ENCODE measurements at regions not wholly inside any gene's neighbourhood (a gene's known extent, or its start where the extent isn't known, plus 50 kb on each side); places are given as distances from the start of the nearest gene placed in this dataset.

- H3K4me3 ChIP-seq (ENCODE audit: low read length in 2 of 2), result no peak overlapping the region
- no peak overlapping the region for H3K27ac ChIP-seq (ENCODE audit: low read depth in 1 of 2, low read length in 1 of 2)
- 98% methylated on average over 3 of the region's 3 CpGs for WGBS
- H3K36me3 ChIP-seq (ENCODE audit: control insufficient read depth in 2 of 2, insufficient read depth in 2 of 2, low read length in 1 of 2), result no peaks in the 10 kb centered on the region
- peaks cover 0 to 3% of the 10 kb centered on the region in 2 donors for H3K27me3 ChIP-seq (ENCODE audit: control insufficient read depth in 2 of 2, insufficient read depth in 1 of 2, low read length in 1 of 2)
- DNase-seq (ENCODE audit: low read depth in 6 of 9, low spot score in 9 of 9), result no peak
- peaks cover 6 to 9% of the 10 kb centered on the region in 2 donors for H3K4me1 ChIP-seq (ENCODE audit: control insufficient read depth in 2 of 2, insufficient read depth in 2 of 2, low read length in 2 of 2)
- peaks cover 0 to 3% of the 10 kb centered on the region in 2 donors for H3K9me3 ChIP-seq (ENCODE audit: control insufficient read depth in 2 of 2, insufficient read depth in 1 of 2, low read length in 1 of 2)
Observed at GRCh38 chr14:89036371-89036770, 211.9 kb downstream of the TTC8 start.

GRCh38 chr14:89037065-89037464 is 212.6 kb downstream of the TTC8 start:
- no peaks in the 10 kb centered on the region for H3K36me3 ChIP-seq (ENCODE audit: control insufficient read depth in 2 of 2, insufficient read depth in 2 of 2, low read length in 1 of 2)
- peaks cover 6 to 9% of the 10 kb centered on the region in 2 donors for H3K4me1 ChIP-seq (ENCODE audit: control insufficient read depth in 2 of 2, insufficient read depth in 2 of 2, low read length in 2 of 2)
- peaks cover 0 to 3% of the 10 kb centered on the region in 2 donors for H3K9me3 ChIP-seq (ENCODE audit: control insufficient read depth in 2 of 2, insufficient read depth in 1 of 2, low read length in 1 of 2)
- DNase-seq (ENCODE audit: low read depth in 6 of 9, low spot score in 9 of 9), result no peak
- no peak overlapping the region for H3K27ac ChIP-seq (ENCODE audit: low read depth in 1 of 2, low read length in 1 of 2)
- no peak overlapping the region for H3K4me3 ChIP-seq (ENCODE audit: low read length in 2 of 2)
- peaks cover 0 to 3% of the 10 kb centered on the region in 2 donors for H3K27me3 ChIP-seq (ENCODE audit: control insufficient read depth in 2 of 2, insufficient read depth in 1 of 2, low read length in 1 of 2)
- WGBS, result 98% methylated on average over 3 of the region's 3 CpGs

GRCh38 chr14:89040080-89040459 is 215.6 kb downstream of the TTC8 start:
- Histone ChIP-seq H3K27me3 (ENCODE audit: control insufficient read depth in 2 of 2, insufficient read depth in 1 of 2, low read length in 1 of 2) (peaks cover 0 to 3% of the 10 kb centered on the region in 2 donors), H3K36me3 (ENCODE audit: control insufficient read depth in 2 of 2, insufficient read depth in 2 of 2, low read length in 1 of 2) (no peaks in the 10 kb centered on the region), H3K4me3 (ENCODE audit: low read length in 2 of 2) (no peak overlapping the region), H3K27ac (ENCODE audit: low read depth in 1 of 2, low read length in 1 of 2) (no peak overlapping the region), H3K4me1 (ENCODE audit: control insufficient read depth in 2 of 2, insufficient read depth in 2 of 2, low read length in 2 of 2) (peaks cover 6 to 9% of the 10 kb centered on the region in 2 donors), H3K9me3 (ENCODE audit: control insufficient read depth in 2 of 2, insufficient read depth in 1 of 2, low read length in 1 of 2) (peaks cover 0 to 3% of the 10 kb centered on the region in 2 donors)
- no peak for DNase-seq (ENCODE audit: low read depth in 6 of 9, low spot score in 9 of 9)
- WGBS, result 44% methylated on average over 6 of the region's 6 CpGs

- 8% methylated on average over 31 of the region's 31 CpGs for WGBS
- Histone ChIP-seq H3K27ac (ENCODE audit: low read depth in 1 of 2, low read length in 1 of 2) (peak overlapping the region; percentile 59 to 69), H3K27me3 (ENCODE audit: control insufficient read depth in 2 of 2, insufficient read depth in 1 of 2, low read length in 1 of 2) (peaks cover 0 to 3% of the 10 kb centered on the region in 2 donors), H3K4me1 (ENCODE audit: control insufficient read depth in 2 of 2, insufficient read depth in 2 of 2, low read length in 2 of 2) (peaks cover 6 to 9% of the 10 kb centered on the region in 2 donors), H3K9me3 (ENCODE audit: control insufficient read depth in 2 of 2, insufficient read depth in 1 of 2, low read length in 1 of 2) (peaks cover 0 to 3% of the 10 kb centered on the region in 2 donors), H3K4me3 (ENCODE audit: low read length in 2 of 2) (peak overlapping the region; percentile 32 to 39), H3K36me3 (ENCODE audit: control insufficient read depth in 2 of 2, insufficient read depth in 2 of 2, low read length in 1 of 2) (no peaks in the 10 kb centered on the region)
- DNase-seq (ENCODE audit: low read depth in 6 of 9, low spot score in 9 of 9), result peak; percentile 37 to 81 (median 65)
Observed at GRCh38 chr14:89040460-89041256, 216.2 kb downstream of the TTC8 start.

- peak in 1 of 9 donors; percentile 27 for DNase-seq (ENCODE audit: low read depth in 6 of 9, low spot score in 9 of 9)
- peaks cover 0 to 3% of the 10 kb centered on the region in 2 donors for H3K9me3 ChIP-seq (ENCODE audit: control insufficient read depth in 2 of 2, insufficient read depth in 1 of 2, low read length in 1 of 2)
- H3K4me1 ChIP-seq (ENCODE audit: control insufficient read depth in 2 of 2, insufficient read depth in 2 of 2, low read length in 2 of 2), result peaks cover 6 to 9% of the 10 kb centered on the region in 2 donors
- H3K4me3 ChIP-seq (ENCODE audit: low read length in 2 of 2), result no peak overlapping the region
- H3K27me3 ChIP-seq (ENCODE audit: control insufficient read depth in 2 of 2, insufficient read depth in 1 of 2, low read length in 1 of 2), result peaks cover 0 to 3% of the 10 kb centered on the region in 2 donors
- no peaks in the 10 kb centered on the region for H3K36me3 ChIP-seq (ENCODE audit: control insufficient read depth in 2 of 2, insufficient read depth in 2 of 2, low read length in 1 of 2)
- 28% methylated on average over 8 of the region's 8 CpGs for WGBS
- no peak overlapping the region for H3K27ac ChIP-seq (ENCODE audit: low read depth in 1 of 2, low read length in 1 of 2)
Observed at GRCh38 chr14:89041257-89041582, 216.8 kb downstream of the TTC8 start.

GRCh38 chr14:89042021-89042420 is 217.6 kb downstream of the TTC8 start:
- WGBS, result 100% methylated on average over 1 of the region's 1 CpG
- Histone ChIP-seq H3K9me3 (ENCODE audit: control insufficient read depth in 2 of 2, insufficient read depth in 1 of 2, low read length in 1 of 2) (peaks cover 0 to 3% of the 10 kb centered on the region in 2 donors), H3K27me3 (ENCODE audit: control insufficient read depth in 2 of 2, insufficient read depth in 1 of 2, low read length in 1 of 2) (peaks cover 0 to 3% of the 10 kb centered on the region in 2 donors), H3K27ac (ENCODE audit: low read depth in 1 of 2, low read length in 1 of 2) (no peak overlapping the region), H3K36me3 (ENCODE audit: control insufficient read depth in 2 of 2, insufficient read depth in 2 of 2, low read length in 1 of 2) (no peaks in the 10 kb centered on the region), H3K4me3 (ENCODE audit: low read length in 2 of 2) (no peak overlapping the region), H3K4me1 (ENCODE audit: control insufficient read depth in 2 of 2, insufficient read depth in 2 of 2, low read length in 2 of 2) (peaks cover 6 to 9% of the 10 kb centered on the region in 2 donors)
- DNase-seq (ENCODE audit: low read depth in 6 of 9, low spot score in 9 of 9), result no peak

- 98% methylated on average over 5 of the region's 5 CpGs for WGBS
- Histone ChIP-seq H3K4me3 (ENCODE audit: low read length in 2 of 2) (no peak overlapping the region), H3K27me3 (ENCODE audit: control insufficient read depth in 2 of 2, insufficient read depth in 1 of 2, low read length in 1 of 2) (no peaks in the 10 kb centered on the region), H3K9me3 (ENCODE audit: control insufficient read depth in 2 of 2, insufficient read depth in 1 of 2, low read length in 1 of 2) (peaks cover 0 to 3% of the 10 kb centered on the region in 2 donors), H3K4me1 (ENCODE audit: control insufficient read depth in 2 of 2, insufficient read depth in 2 of 2, low read length in 2 of 2) (no peaks in the 10 kb centered on the region), H3K27ac (ENCODE audit: low read depth in 1 of 2, low read length in 1 of 2) (no peak overlapping the region), H3K36me3 (ENCODE audit: control insufficient read depth in 2 of 2, insufficient read depth in 2 of 2, low read length in 1 of 2) (no peaks in the 10 kb centered on the region)
- DNase-seq (ENCODE audit: low read depth in 6 of 9, low spot score in 9 of 9), result no peak
Observed at GRCh38 chr14:89053303-89053702, 228.9 kb downstream of the TTC8 start.

GRCh38 chr14:89056394-89056793 is 231.9 kb downstream of the TTC8 start:
- no peak for DNase-seq (ENCODE audit: low read depth in 6 of 9, low spot score in 9 of 9)
- Histone ChIP-seq H3K9me3 (ENCODE audit: control insufficient read depth in 2 of 2, insufficient read depth in 1 of 2, low read length in 1 of 2) (peaks cover 0 to 3% of the 10 kb centered on the region in 2 donors), H3K27ac (ENCODE audit: low read depth in 1 of 2, low read length in 1 of 2) (no peak overlapping the region), H3K4me1 (ENCODE audit: control insufficient read depth in 2 of 2, insufficient read depth in 2 of 2, low read length in 2 of 2) (no peaks in the 10 kb centered on the region), H3K4me3 (ENCODE audit: low read length in 2 of 2) (no peak overlapping the region), H3K27me3 (ENCODE audit: control insufficient read depth in 2 of 2, insufficient read depth in 1 of 2, low read length in 1 of 2) (no peaks in the 10 kb centered on the region), H3K36me3 (ENCODE audit: control insufficient read depth in 2 of 2, insufficient read depth in 2 of 2, low read length in 1 of 2) (no peaks in the 10 kb centered on the region)
- 99% methylated on average over 4 of the region's 4 CpGs for WGBS

GRCh38 chr14:89058697-89059096 is 234.2 kb downstream of the TTC8 start:
- no peaks in the 10 kb centered on the region for H3K4me1 ChIP-seq (ENCODE audit: control insufficient read depth in 2 of 2, insufficient read depth in 2 of 2, low read length in 2 of 2)
- H3K4me3 ChIP-seq (ENCODE audit: low read length in 2 of 2), result no peak overlapping the region
- H3K36me3 ChIP-seq (ENCODE audit: control insufficient read depth in 2 of 2, insufficient read depth in 2 of 2, low read length in 1 of 2), result no peaks in the 10 kb centered on the region
- no peaks in the 10 kb centered on the region for H3K27me3 ChIP-seq (ENCODE audit: control insufficient read depth in 2 of 2, insufficient read depth in 1 of 2, low read length in 1 of 2)
- WGBS, result 92% methylated on average over 3 of the region's 3 CpGs
- DNase-seq (ENCODE audit: low read depth in 6 of 9, low spot score in 9 of 9), result no peak
- peaks cover 0 to 3% of the 10 kb centered on the region in 2 donors for H3K9me3 ChIP-seq (ENCODE audit: control insufficient read depth in 2 of 2, insufficient read depth in 1 of 2, low read length in 1 of 2)
- H3K27ac ChIP-seq (ENCODE audit: low read depth in 1 of 2, low read length in 1 of 2), result no peak overlapping the region
